GM21367 (cell line): ENCODE measurements at regions not wholly inside any gene's neighbourhood (a gene's known extent, or its start where the extent isn't known, plus 50 kb on each side); places are given as distances from the start of the nearest gene placed in this dataset.

ENCODE experiments used
- ATAC-seq: cut with Tn5 transposase; IDR thresholded peaks from one replicate; pipeline ENCODE4 v1.9.1; 2021; ENCODE audit not compliant: unreplicated experiment

- no peak for ATAC-seq
Measured at GRCh38 chr1:57949168-57949567, 525.3 kb upstream of the DAB1 start.

GRCh38 chr1:57947471-57947870 is 523.6 kb upstream of the DAB1 start:
- no peak for ATAC-seq

GRCh38 chr1:57945045-57945444 is 521.2 kb upstream of the DAB1 start:
- no peak for ATAC-seq

GRCh38 chr1:57943365-57943764 is 519.5 kb upstream of the DAB1 start:
- no peak for ATAC-seq

- no peak for ATAC-seq
Measured at GRCh38 chr1:57934745-57935144, 510.9 kb upstream of the DAB1 start.

- ATAC-seq: no peak
Measured at GRCh38 chr1:57927003-57927402, 503.1 kb upstream of the DAB1 start.

- no peak for ATAC-seq
Measured at GRCh38 chr1:57926025-57926552, 502.2 kb upstream of the DAB1 start.

- ATAC-seq: no peak
Measured at GRCh38 chr1:57925226-57925625, 501.4 kb upstream of the DAB1 start.

- ATAC-seq: no peak
Measured at GRCh38 chr1:57922130-57922529, 498.3 kb upstream of the DAB1 start.

GRCh38 chr1:57916041-57916440 is 492.2 kb upstream of the DAB1 start:
- ATAC-seq: no peak

- ATAC-seq: no peak
Measured at GRCh38 chr1:57911427-57911826, 487.6 kb upstream of the DAB1 start.

GRCh38 chr1:57910782-57911181 is 486.9 kb upstream of the DAB1 start:
- no peak for ATAC-seq

GRCh38 chr1:57910305-57910704 is 486.4 kb upstream of the DAB1 start:
- ATAC-seq: no peak

GRCh38 chr1:57908147-57908890 is 484.5 kb upstream of the DAB1 start:
- no peak for ATAC-seq

GRCh38 chr1:57901208-57901919 is 477.5 kb upstream of the DAB1 start:
- ATAC-seq: no peak

- no peak for ATAC-seq
Measured at GRCh38 chr1:57898531-57898930, 474.7 kb upstream of the DAB1 start.

- no peak for ATAC-seq
Measured at GRCh38 chr1:57897581-57897980, 473.7 kb upstream of the DAB1 start.

GRCh38 chr1:57894315-57894714 is 470.5 kb upstream of the DAB1 start:
- ATAC-seq: no peak

- ATAC-seq: no peak
Measured at GRCh38 chr1:57889676-57890320, 465.9 kb upstream of the DAB1 start.

- no peak for ATAC-seq
Measured at GRCh38 chr1:57887964-57888491, 464.2 kb upstream of the DAB1 start.

- ATAC-seq: no peak
Measured at GRCh38 chr1:57886376-57886775, 462.5 kb upstream of the DAB1 start.

GRCh38 chr1:57883642-57883995 is 459.8 kb upstream of the DAB1 start:
- ATAC-seq: no peak
